Hippocampal formation (tissue), 2 donors: ENCODE measurements at regions not wholly inside any gene's neighbourhood (a gene's known extent, or its start where the extent isn't known, plus 50 kb on each side); places are given as distances from the start of the nearest gene placed in this dataset.

Source experiments
- DNase-seq, 2 donors: peaks; one replicate each; lab custom pipeline; 2025; lab: John Stamatoyannopoulos, UW

DNA sequence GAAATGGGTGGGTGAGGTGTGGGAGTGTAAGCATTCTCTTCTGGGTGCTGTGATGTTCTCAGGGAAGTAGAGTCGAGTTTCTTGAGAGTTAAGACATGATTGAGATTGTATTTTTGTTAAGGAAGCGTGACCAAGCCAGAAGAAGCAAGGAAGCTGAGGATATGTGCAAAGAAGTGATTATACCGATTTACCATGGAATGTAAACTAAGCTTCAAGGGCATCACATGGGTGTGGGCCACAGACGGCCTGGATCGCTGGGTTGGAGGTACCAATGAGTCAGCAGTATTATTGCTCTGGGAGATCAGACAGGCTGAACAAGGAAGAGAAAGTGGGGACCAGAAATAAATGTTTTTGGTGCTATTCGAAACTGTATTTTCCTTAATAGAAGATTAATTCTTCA, 184.1 kb upstream of the GMDS start:
- no peak for DNase-seq

DNA sequence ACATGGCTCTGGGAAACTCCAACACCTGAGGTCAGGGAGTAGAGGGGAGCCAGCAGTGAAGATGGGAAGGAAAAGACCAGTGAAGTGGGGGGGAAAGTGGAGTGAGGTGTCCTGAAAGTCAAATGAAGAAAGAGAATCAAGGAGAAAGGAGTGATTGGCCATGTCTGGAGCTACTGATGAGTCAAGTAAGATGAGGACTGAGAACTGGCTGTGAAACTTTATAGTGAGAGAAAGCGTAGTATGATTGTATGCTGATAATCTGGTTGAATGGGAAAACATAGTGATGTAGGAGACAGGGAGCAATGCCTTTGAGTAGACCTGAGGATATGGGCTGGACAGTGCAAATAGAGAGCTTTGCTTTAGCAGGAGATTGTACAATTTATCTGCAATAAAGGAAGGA, 183.6 kb upstream of the GMDS start:
- no peak for DNase-seq

DNA sequence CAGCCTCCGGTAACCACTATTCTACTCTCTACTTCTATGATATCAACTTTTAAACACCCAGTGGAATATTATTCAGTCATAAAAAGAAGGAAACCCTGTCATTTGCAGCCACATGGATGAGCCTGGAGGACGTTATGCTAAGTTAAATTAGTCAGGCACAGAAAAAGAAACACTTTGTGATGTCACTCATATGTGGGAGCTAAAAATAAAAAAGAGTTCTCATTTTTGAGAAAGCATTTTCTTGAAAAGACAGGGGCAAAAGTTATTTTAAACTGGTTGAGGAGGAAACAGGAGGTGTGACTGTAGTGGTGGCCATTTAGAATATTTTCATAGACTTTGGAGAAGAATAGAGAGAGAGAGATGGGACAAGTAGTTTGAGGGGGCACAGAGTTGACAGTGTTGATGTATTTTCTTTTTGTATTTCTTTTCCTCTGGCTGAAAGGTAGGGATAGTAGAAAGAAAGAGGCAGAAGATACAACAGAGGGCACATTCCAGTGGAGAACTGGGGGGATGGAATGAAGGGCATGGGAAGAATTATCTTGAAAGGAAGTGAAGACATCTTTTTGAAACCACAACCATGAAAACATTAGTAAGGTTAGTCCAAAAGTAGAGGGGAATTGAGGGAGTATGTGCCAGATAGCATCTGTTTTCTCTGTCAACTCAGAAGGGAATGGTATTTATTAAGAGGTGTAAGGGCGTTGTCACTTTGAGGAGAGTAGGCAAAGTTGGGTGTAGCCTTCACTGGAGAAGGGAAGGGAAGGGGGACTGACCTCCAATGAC, 181.3 kb upstream of the GMDS start:
- no peak for DNase-seq

DNA sequence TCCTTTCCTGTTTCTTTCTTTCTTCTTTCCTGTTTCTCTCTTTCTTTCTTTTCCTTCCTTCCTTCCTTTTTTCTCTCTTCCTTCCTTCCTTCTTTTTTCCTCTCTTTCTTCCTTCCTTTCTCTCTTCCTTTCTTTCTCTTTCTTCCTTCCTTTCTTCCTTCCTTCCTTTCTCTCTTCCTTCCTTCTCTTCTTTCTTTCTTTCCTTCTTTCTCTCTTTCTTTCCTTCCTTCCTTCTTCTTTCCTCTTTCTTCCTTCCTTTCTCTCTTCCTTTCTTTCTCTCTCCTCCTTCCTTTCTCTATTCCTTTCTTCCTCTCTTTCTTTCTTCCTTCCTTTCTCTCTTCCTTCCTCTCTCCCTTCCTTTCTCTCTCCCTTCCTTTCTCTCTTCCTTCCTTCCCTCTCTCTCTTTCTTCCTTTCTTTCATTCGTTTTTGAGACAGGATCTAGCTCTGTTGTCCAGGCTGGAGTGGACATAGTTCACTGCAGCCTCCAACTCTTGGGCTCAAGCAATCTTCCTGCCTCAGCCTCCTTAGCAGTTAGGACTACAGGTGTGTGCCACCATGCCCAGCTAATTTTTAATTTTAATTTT, 170.8 kb upstream of the GMDS start:
- no peak for DNase-seq

DNA sequence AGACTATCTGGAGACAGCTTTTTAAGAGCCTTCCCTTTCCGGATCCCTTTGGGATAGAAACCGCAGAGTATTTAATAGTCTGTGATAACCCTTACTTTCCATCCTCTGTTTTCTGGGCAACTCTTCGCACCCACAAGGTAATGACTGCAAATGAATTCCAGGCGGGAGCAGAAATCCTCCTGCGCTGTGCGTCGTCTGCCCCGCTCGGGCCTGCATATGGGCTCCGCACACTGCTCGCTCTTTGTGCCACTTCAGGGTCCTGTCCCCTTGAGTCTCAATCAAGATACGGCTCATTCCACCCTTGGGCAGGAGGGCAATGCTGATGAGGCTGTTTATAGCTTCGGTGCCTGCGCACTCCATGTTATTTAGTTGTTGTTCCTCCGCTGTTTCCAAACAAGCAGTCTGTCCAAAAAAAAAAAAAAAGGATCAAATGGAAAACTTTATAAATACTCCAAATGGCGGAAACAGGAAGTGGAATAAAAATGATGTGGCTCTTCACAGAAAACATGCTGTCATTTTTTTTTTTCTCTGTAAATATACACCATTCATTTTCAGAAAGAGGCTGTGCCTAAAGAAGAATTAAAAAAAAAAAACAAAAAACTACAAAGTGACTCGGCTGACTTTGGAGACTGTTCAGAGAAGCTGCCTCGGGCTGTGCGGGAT, 169.6 kb upstream of the GMDS start:
- DNase-seq, result no peak

DNA sequence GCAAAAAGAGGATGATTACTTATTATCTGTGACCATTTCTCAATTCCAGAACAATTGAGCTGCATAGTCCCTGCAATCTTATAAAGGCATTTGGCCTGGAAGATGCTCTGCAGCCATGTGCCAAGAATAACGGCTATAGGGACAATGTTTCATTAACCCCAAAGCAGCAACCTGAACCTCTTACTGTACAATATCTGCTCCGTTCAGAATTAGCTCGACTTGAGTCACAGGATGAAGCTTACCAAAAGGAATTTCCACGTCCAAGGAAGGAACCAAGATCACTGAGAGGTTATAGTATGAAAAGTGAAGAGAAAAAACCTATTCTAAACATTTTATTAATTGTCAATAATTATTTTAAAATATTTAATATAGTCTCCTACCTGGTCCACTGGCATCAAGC, 167.3 kb upstream of the GMDS start:
- DNase-seq, result no peak

DNA sequence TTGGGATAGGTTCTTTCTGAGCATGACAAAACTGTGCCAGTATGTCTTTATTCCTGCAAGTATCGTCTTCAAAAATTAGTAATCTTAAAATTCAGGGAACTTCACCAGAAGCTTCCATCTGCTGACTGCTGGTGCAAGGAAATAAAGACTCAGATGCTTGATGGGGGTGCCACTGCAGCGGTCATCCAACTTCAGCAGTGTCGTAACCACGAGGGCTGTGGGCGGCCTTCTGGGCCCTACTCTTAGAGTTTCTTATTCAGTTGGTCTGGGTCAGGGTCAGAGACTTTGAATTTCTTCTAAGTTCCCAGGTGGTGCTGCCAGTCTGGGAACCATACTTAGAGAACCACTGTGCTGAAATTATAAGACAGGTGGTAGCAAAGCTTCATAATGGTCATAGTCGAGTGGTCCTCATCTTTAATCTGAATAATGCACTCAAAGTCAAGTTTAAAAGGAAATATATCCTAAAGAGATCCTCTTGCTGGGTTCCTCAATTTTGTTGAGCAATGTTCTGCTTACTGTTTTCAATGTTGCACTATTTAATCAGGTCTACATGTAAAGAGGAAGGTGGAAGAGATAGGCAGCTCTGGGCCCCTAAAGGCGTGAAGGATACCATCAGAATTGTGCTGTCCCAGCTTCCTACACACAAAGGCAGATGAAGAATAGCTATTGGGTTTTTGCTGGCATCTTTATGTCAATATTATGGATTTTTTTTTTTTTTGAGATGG, 165.4 kb upstream of the GMDS start:
- no peak for DNase-seq

DNA sequence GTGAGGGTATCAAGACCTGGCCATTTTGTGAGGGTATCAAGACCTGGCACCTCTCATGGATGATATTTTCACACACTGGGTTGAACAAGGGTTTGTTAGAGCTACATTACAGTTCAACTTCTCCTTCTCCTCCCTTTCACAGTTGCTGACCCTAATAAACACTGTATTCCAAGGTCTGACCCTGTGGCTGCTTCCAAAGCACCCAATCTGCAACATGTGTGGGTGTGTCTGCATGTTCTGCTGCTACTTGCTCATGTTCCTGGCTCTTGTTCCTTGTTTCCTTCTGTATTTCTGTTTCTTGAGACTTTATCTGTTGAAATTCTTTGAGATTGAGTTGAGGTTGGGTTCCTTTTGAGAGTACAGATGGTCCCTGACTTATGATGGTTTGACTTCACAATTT, 162.1 kb upstream of the GMDS start:
- DNase-seq, result no peak

DNA sequence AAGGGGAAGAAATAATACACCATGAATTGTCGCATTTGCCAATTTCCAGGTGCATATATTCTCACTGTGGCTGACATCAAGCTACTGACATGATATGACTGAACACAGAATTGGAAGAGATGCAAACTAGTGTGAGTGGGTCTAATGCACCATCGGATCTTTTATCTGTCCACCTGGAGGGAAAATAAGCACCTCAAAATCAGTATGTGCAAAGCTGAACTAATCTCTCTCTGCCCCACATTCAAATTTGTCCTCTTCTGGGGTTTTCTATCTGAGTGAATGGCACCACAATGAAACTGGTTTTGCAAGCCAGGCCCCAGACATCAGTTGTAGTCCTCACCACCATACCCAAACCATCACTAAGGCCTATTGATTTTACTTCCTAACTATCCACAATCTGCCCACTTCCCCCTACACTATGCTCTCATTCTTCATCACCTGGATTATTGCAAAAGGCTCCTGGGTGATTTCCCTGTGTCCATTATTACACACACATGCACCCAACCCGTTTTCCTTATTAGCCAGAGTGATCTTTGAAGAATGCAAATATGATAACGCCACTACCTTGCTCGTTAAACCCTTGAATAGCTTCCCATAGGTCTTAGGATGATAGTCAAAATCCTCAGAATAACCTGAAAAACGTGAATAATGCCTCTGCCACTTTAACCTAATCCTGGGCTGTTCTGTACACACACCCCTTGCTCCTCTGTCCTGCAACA, 159.0 kb upstream of the GMDS start:
- DNase-seq, result no peak

DNA sequence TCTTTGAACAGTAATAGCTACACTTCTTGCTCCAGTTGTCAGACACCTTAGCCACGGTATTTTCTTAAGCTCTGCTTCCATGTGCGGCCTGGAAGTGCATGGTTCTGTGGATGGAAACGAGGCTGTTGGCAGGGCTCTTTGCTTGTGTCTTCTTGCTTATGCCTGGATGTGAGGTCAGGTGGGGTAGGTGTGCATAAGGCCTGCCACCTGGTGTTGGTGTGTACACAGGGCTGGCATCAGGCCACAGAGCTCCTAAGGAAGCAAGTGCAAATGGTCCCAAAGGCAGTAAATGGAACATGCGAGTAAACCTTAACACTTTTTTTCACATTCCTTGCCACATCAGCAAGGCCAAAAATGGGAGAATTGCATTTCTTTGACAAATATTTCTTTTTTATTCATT, 158.1 kb upstream of the GMDS start:
- no peak for DNase-seq

DNA sequence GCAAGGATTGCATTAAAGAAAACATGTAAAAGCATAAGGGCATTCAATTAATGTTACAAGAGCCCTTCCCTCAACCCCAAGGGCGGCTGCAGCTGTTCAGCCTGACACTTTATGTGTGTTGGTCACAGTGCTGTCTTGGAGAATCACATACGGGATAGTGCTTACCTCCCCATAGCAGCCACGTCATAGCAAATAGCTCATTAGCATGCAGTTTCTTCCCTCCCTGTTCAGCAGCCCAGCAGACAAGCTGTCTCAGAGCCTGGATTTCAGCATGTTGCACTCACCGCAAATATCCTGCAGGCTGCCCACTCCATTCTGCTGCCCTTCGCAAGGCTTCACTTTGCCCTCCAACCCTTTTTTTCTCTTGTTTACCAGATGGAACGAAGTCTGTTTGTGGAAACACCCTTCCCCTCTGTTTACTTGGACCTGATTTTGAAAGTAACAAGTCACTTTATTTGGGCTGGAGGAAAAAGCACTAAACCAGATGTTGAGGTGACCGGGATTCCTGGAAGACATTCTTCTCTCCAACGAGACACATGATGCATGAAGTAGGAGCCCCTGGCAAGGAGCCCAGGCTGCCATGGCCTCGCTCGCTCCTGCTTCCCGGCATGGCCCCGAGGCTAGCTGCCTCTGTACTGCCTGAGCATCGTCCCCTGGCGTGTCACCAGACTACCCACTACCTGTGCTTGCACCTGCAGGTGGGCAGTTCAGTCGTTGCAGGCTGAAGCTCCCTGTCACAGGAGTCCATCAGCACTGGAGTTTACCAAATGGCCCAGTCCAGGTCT, 151.6 kb upstream of the GMDS start:
- no peak for DNase-seq

DNA sequence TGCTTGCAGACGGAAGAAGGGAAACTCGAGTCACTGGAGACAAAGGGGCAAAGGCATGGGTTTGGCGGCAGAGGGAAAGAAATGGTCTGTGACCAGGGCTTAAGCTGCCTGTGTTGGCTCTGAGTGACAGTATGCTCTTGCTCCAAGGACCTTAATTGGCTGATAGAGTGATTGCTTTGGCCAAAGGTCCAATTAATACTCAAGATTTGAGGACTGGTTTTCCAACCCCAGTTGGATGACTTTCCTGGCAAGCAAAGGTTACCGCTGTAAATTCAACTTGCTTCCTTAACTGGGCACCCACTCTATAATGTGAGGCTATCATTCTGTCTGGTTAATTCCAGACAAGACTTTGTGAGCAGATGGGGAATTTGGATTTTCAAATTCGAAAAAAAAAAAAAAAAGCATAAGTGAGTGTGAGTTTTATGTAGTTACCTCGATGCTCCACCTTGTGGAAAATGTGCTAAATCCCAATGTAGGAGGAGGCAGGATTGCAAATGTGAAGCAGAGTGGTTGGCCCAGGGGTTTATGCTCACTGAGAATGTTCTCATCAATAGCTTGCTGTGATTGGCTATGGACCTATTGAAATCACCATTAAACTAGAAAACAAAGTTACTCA, 150.7 kb upstream of the GMDS start:
- no peak for DNase-seq

DNA sequence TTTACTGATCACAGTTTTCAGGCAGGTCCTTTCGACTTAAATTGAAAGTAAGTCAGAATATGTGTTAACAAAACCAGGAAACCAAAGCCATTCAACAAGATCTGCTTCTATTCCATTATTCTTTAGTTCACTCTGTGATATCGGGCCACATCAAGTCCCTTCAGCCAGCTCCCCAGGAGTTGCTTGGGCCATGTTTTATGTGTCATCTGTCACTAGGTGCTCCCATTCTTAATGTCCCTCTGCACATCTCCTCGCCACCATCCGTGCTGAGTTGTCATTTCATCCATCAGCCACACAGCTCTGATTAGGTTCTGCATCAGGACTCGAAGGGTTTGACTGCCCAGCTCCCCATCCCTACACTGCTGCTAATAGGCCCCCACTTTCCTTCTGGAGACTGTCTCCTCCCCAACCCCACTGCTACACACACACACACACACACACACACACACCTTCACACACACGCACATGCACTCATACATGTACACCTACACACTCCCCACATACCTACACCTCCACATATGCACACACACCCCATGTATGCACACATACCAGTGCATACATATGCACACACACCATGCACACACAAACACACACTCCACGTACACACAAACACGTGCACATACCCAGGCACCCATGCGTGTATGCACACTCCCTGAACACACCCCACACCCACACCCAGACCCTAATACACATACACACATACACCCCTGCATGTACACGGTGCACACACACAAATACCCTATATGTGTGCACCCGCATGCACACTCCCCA, 143.3 kb upstream of the GMDS start:
- DNase-seq, result no peak

DNA sequence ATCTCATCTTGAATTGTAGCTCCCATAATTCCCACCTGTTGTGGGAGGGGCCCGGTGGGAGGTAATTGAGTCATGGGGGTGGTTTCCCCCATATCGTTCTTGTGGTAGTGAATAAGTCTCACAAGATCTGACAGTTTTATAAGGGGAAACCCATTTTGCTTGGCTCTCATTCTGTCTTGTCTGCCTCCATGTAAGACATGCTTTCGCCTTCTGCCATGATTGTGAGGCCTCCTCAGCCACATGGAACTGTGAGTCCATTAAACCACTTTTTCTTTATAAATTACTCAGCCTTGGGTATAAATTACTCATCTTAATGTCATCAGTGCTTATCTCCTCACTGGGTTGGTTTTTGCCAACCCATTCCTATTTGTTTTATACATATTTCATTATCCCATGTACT, 142.0 kb upstream of the GMDS start:
- no peak for DNase-seq

DNA sequence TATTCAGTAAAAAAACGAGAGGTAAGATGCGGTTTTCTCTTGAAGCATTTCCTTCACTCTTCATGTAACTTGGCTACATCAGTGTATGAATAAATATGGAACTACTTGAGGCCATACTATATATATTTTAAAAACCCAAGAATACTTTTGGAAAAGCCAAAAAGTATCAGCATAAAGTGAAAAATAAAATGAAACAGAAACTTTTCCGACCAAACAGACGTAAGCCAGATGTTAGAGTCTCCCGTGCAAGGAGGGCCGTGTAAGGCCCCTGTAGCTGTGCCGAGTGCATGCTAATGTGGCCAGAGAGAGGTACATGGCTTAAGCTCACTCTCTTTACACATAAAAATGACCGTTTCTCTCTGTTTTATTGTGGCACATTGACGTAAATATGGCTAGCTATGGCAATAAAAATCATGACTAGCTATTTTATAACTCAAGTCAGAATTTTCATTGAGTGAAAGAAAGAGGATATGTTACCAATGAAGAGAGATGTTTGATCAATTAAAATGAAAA, 140.1 kb upstream of the GMDS start:
- DNase-seq, result no peak

DNA sequence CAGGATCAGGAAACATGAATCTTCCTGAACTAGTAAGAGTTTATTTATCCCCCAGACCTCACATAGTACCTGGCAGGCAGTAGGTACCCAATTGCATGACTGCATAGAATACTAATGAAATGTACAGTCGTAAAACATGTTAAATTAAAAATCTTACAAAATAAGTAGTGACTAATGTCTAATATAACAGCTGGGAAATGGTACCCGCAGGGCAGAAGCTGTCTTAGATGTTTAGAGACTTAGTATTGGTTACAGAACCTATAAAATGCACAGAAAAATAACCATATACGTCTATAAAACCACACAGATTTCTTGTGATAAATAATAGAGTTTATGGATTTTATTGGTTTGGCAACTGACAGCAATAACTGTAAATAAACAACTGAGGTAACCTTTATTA, 139.1 kb upstream of the GMDS start:
- no peak for DNase-seq

DNA sequence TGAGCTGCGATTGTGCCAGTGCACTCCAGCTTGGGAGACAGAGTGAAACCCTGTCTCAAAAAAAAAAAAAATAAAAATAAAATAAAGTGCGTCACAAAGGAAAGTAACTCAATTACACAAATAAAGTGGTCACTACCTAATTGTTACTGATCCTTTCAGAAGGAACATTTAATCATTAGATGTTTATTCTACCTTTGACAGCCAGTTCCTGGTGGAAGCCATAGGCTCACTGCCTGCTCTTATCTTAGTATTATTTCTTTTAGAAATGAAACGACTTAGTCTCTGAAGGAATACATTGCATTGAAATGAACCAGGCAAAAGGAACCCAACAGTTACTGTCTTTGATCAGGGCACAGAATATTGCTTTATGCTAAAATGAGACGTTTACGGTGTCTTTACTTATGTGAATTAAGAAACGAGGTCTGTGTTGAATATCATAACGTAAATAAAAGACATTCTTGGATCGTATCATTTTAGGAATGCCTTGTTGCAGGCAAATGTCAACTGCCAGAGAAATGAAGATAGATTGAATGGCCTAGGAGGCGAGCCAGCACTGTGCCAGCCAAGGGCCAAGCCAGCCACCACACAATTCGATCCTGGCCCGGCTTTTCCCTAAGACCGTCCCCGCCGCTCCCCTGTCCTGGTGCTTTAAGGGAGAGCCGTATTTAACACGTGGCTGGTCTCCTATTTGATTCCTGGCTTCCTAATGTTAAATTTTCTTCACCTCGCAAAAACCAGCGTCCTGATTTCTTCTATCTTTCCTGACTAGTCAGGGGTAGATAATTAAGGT, 136.7 kb upstream of the GMDS start:
- DNase-seq, result no peak

DNA sequence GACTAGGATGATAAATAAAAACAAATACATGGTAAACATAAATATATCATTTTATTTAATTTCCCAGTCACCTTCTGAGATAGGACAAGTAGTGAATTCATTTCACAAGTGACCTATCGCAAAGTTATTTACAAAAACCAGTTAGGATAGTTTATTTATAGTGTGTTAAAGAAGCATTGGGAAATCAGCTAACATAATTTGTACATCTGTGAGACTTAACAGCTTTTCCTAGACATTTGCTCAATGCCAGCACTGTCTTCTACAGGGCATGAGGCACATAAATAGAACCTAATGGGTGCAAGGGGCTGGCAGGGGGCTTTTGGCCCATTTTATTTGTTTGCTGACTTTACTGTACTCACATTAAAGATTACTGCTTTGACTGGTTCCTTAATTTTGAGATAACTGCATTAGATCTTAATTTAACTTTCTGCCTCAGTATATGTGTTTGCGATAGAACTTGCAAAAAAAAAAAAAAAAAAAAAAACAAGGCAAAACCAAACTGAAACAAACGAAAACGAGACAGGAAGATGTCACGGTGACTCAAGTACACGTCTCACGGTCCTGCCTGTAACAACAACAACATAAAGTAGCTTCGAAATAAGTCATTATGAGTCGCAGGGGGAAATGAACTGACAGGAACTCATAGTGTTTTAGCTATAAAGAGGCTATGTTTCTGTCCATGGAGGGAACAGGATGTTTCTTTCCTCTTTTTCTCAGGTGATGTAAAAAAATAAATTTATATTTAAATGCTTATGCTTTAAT, 133.7 kb upstream of the GMDS start:
- DNase-seq, result no peak
